ENCODE measurements at regions not wholly inside any gene's neighbourhood (a gene's known extent, or its start where the extent isn't known, plus 50 kb on each side); places are given as distances from the start of the nearest gene placed in this dataset.

- FAIRE-seq (no peak), DNase-seq (ENCODE audit: insufficient read length, low spot score) (no peak)
- TF ChIP-seq POU2F2 (IDR thresholded peaks at IDR 0.05; ENCODE audit: low read depth, low read length) (no peak), POLR2A (IDR thresholded peaks at IDR 0.05; ENCODE audit: low read depth, low read length) (no peak), TAF1 (IDR thresholded peaks at IDR 0.05; ENCODE audit: low read depth, low read length) (no peak), SPI1 (IDR thresholded peaks at IDR 0.05; ENCODE audit: low read depth, low read length) (no peak), PAX5 (IDR thresholded peaks at IDR 0.05; ENCODE audit: insufficient read depth, low read length, severe bottlenecking) (no peak), POLR2AphosphoS5 (IDR thresholded peaks at IDR 0.05; ENCODE audit: low read depth, low read length) (no peak)
Measured at GRCh38 chr18:1173593-1173992, 268.9 kb downstream of the ADCYAP1 start.

DNA sequence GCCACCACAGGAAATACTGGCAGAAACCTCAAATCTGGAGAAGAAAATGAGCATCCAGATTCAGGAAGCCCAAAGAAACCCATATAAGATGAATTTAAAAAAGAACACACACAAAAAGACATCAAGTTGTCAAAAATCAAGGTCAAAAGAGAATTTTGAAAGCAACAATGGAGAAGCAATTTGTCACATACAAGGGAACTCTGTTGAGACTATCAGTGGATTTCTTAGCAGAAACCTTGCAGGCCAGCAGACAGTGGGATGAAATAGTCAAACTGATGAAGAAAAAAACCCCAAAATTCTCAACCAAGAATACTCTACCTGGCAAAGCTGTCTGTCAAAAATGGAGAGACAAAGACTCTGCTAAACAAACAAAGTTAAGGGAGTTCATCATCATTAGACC lies 272.6 kb downstream of the ADCYAP1 start:
- TF ChIP-seq POLR2A (IDR thresholded peaks at IDR 0.05; ENCODE audit: low read depth, low read length) (no peak), POU2F2 (IDR thresholded peaks at IDR 0.05; ENCODE audit: low read depth, low read length) (no peak), POLR2AphosphoS5 (IDR thresholded peaks at IDR 0.05; ENCODE audit: low read depth, low read length) (no peak), SPI1 (IDR thresholded peaks at IDR 0.05; ENCODE audit: low read depth, low read length) (no peak), PAX5 (IDR thresholded peaks at IDR 0.05; ENCODE audit: insufficient read depth, low read length, severe bottlenecking) (no peak), TAF1 (IDR thresholded peaks at IDR 0.05; ENCODE audit: low read depth, low read length) (no peak)
- no peak for FAIRE-seq
- no peak for DNase-seq (ENCODE audit: insufficient read length, low spot score)

- FAIRE-seq (no peak), DNase-seq (ENCODE audit: insufficient read length, low spot score) (no peak)
- TF ChIP-seq TAF1 (IDR thresholded peaks at IDR 0.05; ENCODE audit: low read depth, low read length) (no peak), PAX5 (IDR thresholded peaks at IDR 0.05; ENCODE audit: insufficient read depth, low read length, severe bottlenecking) (no peak), POU2F2 (IDR thresholded peaks at IDR 0.05; ENCODE audit: low read depth, low read length) (no peak), SPI1 (IDR thresholded peaks at IDR 0.05; ENCODE audit: low read depth, low read length) (no peak), POLR2A (IDR thresholded peaks at IDR 0.05; ENCODE audit: low read depth, low read length) (no peak), POLR2AphosphoS5 (IDR thresholded peaks at IDR 0.05; ENCODE audit: low read depth, low read length) (no peak)
Measured at GRCh38 chr18:1191341-1191740, 286.7 kb downstream of the ADCYAP1 start.

- no peak for DNase-seq (ENCODE audit: insufficient read length, low spot score)
- no peak for FAIRE-seq
- no peak for TF ChIP-seq POLR2AphosphoS5 (IDR thresholded peaks at IDR 0.05; ENCODE audit: low read depth, low read length)
- TF ChIP-seq POU2F2 (IDR thresholded peaks at IDR 0.05; ENCODE audit: low read depth, low read length), result no peak
- TF ChIP-seq PAX5 (IDR thresholded peaks at IDR 0.05; ENCODE audit: insufficient read depth, low read length, severe bottlenecking), result no peak
- TF ChIP-seq SPI1 (IDR thresholded peaks at IDR 0.05; ENCODE audit: low read depth, low read length), result no peak
Measured at GRCh38 chr18:1213126-1213525, 308.5 kb downstream of the ADCYAP1 start.

GRCh38 chr18:1222880-1223279 lies 318.2 kb downstream of the ADCYAP1 start:
- no peak for TF ChIP-seq POLR2A (IDR thresholded peaks at IDR 0.05; ENCODE audit: low read depth, low read length)
- TF ChIP-seq POLR2AphosphoS5 (IDR thresholded peaks at IDR 0.05; ENCODE audit: low read depth, low read length), result no peak
- TF ChIP-seq POU2F2 (IDR thresholded peaks at IDR 0.05; ENCODE audit: low read depth, low read length), result no peak
- TF ChIP-seq TAF1 (IDR thresholded peaks at IDR 0.05; ENCODE audit: low read depth, low read length), result no peak
- TF ChIP-seq PAX5 (IDR thresholded peaks at IDR 0.05; ENCODE audit: insufficient read depth, low read length, severe bottlenecking), result no peak
- TF ChIP-seq SPI1 (IDR thresholded peaks at IDR 0.05; ENCODE audit: low read depth, low read length), result no peak
- no peak for DNase-seq (ENCODE audit: insufficient read length, low spot score)
- no peak for FAIRE-seq

DNA sequence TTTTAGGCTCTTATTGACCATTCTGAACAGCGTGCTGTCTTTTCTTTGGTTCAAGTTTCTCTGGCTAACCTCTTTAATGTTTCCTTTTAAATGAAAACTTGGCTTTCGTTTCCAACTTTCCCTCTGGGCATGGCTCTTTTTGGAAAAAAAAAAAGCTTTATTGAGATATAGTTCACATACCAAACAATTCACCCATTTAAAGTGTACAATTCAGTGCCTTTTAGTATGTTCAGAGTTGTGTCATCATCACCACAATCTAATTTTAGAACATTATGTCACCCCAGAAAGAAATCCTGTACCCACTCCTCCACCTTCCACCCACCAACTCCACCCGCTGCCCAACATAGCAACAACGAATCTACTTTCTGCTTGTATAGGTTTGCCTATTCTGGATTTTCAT lies 322.4 kb downstream of the ADCYAP1 start:
- TF ChIP-seq POLR2AphosphoS5 (IDR thresholded peaks at IDR 0.05; ENCODE audit: low read depth, low read length), result no peak
- no peak for TF ChIP-seq POLR2A (IDR thresholded peaks at IDR 0.05; ENCODE audit: low read depth, low read length)
- no peak for TF ChIP-seq POU2F2 (IDR thresholded peaks at IDR 0.05; ENCODE audit: low read depth, low read length)
- no peak for TF ChIP-seq PAX5 (IDR thresholded peaks at IDR 0.05; ENCODE audit: insufficient read depth, low read length, severe bottlenecking)
- TF ChIP-seq SPI1 (IDR thresholded peaks at IDR 0.05; ENCODE audit: low read depth, low read length), result no peak
- TF ChIP-seq TAF1 (IDR thresholded peaks at IDR 0.05; ENCODE audit: low read depth, low read length), result no peak
- no peak for FAIRE-seq
- DNase-seq (ENCODE audit: insufficient read length, low spot score), result no peak

DNA sequence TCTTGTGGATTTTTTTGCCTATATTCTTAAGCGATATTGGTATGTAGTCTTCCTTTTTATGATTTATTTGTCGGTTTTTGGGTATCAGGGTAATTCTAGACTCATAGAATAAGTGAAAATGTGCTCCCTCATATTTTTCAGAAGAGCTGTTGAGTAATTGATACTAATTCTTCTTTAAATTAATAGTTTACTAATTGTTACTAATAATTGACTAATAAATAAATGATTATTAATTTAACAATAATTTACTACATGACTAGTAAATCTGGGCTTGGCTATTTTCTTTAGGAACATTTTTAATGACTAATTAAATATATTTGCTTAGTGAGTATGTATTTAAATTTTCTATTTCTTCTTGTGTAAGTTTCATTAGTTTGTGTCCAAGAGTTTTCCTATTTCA lies 325.0 kb downstream of the ADCYAP1 start:
- DNase-seq (ENCODE audit: insufficient read length, low spot score) (no peak), FAIRE-seq (no peak)
- TF ChIP-seq POU2F2 (IDR thresholded peaks at IDR 0.05; ENCODE audit: low read depth, low read length) (no peak), TAF1 (IDR thresholded peaks at IDR 0.05; ENCODE audit: low read depth, low read length) (no peak), SPI1 (IDR thresholded peaks at IDR 0.05; ENCODE audit: low read depth, low read length) (no peak), POLR2A (IDR thresholded peaks at IDR 0.05; ENCODE audit: low read depth, low read length) (no peak), PAX5 (IDR thresholded peaks at IDR 0.05; ENCODE audit: insufficient read depth, low read length, severe bottlenecking) (no peak), POLR2AphosphoS5 (IDR thresholded peaks at IDR 0.05; ENCODE audit: low read depth, low read length) (no peak)

- FAIRE-seq, result no peak
- no peak for TF ChIP-seq SPI1 (IDR thresholded peaks at IDR 0.05; ENCODE audit: low read depth, low read length)
- TF ChIP-seq TAF1 (IDR thresholded peaks at IDR 0.05; ENCODE audit: low read depth, low read length), result no peak
- TF ChIP-seq POLR2AphosphoS5 (IDR thresholded peaks at IDR 0.05; ENCODE audit: low read depth, low read length), result no peak
- TF ChIP-seq POLR2A (IDR thresholded peaks at IDR 0.05; ENCODE audit: low read depth, low read length), result no peak
- TF ChIP-seq PAX5 (IDR thresholded peaks at IDR 0.05; ENCODE audit: insufficient read depth, low read length, severe bottlenecking), result no peak
- TF ChIP-seq POU2F2 (IDR thresholded peaks at IDR 0.05; ENCODE audit: low read depth, low read length), result no peak
- DNase-seq (ENCODE audit: insufficient read length, low spot score), result no peak
Measured at GRCh38 chr18:1232867-1233266, 328.2 kb downstream of the ADCYAP1 start.

- FAIRE-seq (no peak), DNase-seq (ENCODE audit: insufficient read length, low spot score) (no peak)
- no peak for TF ChIP-seq PAX5 (IDR thresholded peaks at IDR 0.05; ENCODE audit: insufficient read depth, low read length, severe bottlenecking)
- no peak for TF ChIP-seq POU2F2 (IDR thresholded peaks at IDR 0.05; ENCODE audit: low read depth, low read length)
- no peak for TF ChIP-seq SPI1 (IDR thresholded peaks at IDR 0.05; ENCODE audit: low read depth, low read length)
- TF ChIP-seq POLR2AphosphoS5 (IDR thresholded peaks at IDR 0.05; ENCODE audit: low read depth, low read length), result no peak
- no peak for TF ChIP-seq POLR2A (IDR thresholded peaks at IDR 0.05; ENCODE audit: low read depth, low read length)
- TF ChIP-seq TAF1 (IDR thresholded peaks at IDR 0.05; ENCODE audit: low read depth, low read length), result no peak
Measured at GRCh38 chr18:1240701-1241100, 336.0 kb downstream of the ADCYAP1 start.

All from GM12891 (cell line).